Caco-2 (cell line): ENCODE measurements at regions not wholly inside any gene's neighbourhood (a gene's known extent, or its start where the extent isn't known, plus 50 kb on each side); places are given as distances from the start of the nearest gene placed in this dataset.
"Not testable (repeated sequence)": the region's sequence is repeated elsewhere in the genome, so short reads cannot be mapped to it uniquely, and the experiment has no call there.

Experiments used
- BruUV-seq: library from RNA; stranded (reverse); fragments of 400-500 nt; replicated peaks from 2 replicates; lab custom pipeline; 2021; lab: Mats Ljungman, UMichigan
- CTCF ChIA-PET: fragments of 300-600 bp; sonication (Branson Sonifier 250); formaldehyde crosslinking; loops from one replicate; lab custom pipeline; 2022; ENCODE audit warnings: antibody characterized with exemption; lab: Charles Lee
- POLR2A ChIA-PET: fragments of 300-600 bp; sonication (Branson Sonifier 250); formaldehyde crosslinking; loops from one replicate; lab custom pipeline; 2022; ENCODE audit warnings: antibody characterized with exemption; lab: Charles Lee
- DNase-seq, 2 experiments: peaks; one replicate each; pipeline versions ENCODE4 v3.0.0 to v3.0.0-alpha.2; 2020 to 2022
- H3K27me3 ChIP-seq: replicated peaks from 2 replicates; pipeline ENCODE4 v1.6.0; 2011; ENCODE audit warnings: low read length; ENCODE audit not compliant: control insufficient read depth, insufficient read depth
- H3K36me3 ChIP-seq: 2 replicates; pipeline ENCODE4 v1.5.1; 2011; ENCODE audit warnings: low read length; ENCODE audit not compliant: control insufficient read depth, insufficient read depth
- H3K4me1 ChIP-seq: fragments of 250-450 bp; sonication (Bioruptor Pico); 2 replicates; pipeline ENCODE4 v1.5.1; 2020; ENCODE audit warnings: mild to moderate bottlenecking
- H3K4me3 ChIP-seq: 2 replicates; pipeline ENCODE4 v1.5.1; 2011; ENCODE audit warnings: low read depth, mild to moderate bottlenecking, control low read depth, low read length
- H3K9me3 ChIP-seq: fragments of 250-450 bp; sonication (Bioruptor Pico); 2 replicates; pipeline ENCODE4 v1.5.1; 2020; ENCODE audit warnings: mild to moderate bottlenecking, moderate library complexity
- H3K27ac Mint-ChIP-seq: one replicate; pipeline ENCODE4 v1.8.0; 2022; ENCODE audit warnings: mixed read lengths; ENCODE audit not compliant: unreplicated experiment
- H3K27me3 Mint-ChIP-seq: one replicate; pipeline ENCODE4 v1.8.0; 2022; ENCODE audit warnings: mixed read lengths; ENCODE audit not compliant: insufficient read depth, unreplicated experiment
- H3K36me3 Mint-ChIP-seq: one replicate; pipeline ENCODE4 v1.8.0; 2022; ENCODE audit warnings: mild to moderate bottlenecking, mixed read lengths; ENCODE audit not compliant: insufficient read depth, unreplicated experiment
- H3K4me1 Mint-ChIP-seq: one replicate; pipeline ENCODE4 v1.8.0; 2022; ENCODE audit warnings: low read depth, mixed read lengths; ENCODE audit not compliant: unreplicated experiment
- H3K4me3 Mint-ChIP-seq: one replicate; pipeline ENCODE4 v1.8.0; 2022; ENCODE audit warnings: mild to moderate bottlenecking, moderate library complexity, mixed read lengths; ENCODE audit not compliant: unreplicated experiment
- H3K9me3 Mint-ChIP-seq: one replicate; pipeline ENCODE4 v1.8.0; 2022; ENCODE audit warnings: mixed read lengths; ENCODE audit not compliant: unreplicated experiment
- intact Hi-C: fragments of 100-400 bp; cut with micrococcal nuclease; formaldehyde crosslinking; loops from one replicate; pipeline ENCODE4 v1.10.0; 2022; ENCODE audit not compliant: unreplicated experiment
- TF ChIP-seq, protein P1 (sequence below), 2 experiments: fragments of 200-600 bp in 1 of 2; IDR thresholded peaks; 1 replicate in 1 of 2; 2 replicates in 1 of 2; pipeline versions ENCODE4 v1.5.1 to v1.8.0; 2011 to 2022; ENCODE audit warnings: antibody characterized with exemption in 1 of 2, control low read depth in 1 of 2, inconsistent platforms in 1 of 2, low read depth in 1 of 2, low read length in 1 of 2, mild to moderate bottlenecking in 1 of 2, moderate library complexity in 1 of 2; ENCODE audit not compliant: insufficient read depth in 1 of 2, severe bottlenecking in 1 of 2, unreplicated experiment in 1 of 2

DNA sequence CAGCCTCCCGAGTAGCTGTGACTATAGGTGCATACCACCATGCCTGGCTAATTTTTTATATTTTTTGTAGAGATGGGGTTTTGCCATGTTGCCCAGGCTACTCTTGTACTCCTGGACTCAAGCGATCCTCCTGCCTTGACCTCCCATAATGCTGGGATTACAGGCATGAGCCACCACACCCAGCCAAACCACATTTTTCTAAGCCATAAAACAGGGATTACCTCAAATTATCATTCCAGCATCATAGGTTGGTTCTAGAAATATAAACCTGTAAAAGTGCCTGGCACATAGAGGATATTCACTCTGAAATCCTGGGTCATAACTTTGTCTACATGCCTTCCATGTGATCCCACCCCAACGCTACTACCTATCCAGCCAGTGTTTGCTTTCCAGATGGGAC, 59.4 kb upstream of the JAK1 start:
- Mint-ChIP-seq H3K4me1 (no peaks in the 10 kb centered on the region), H3K9me3 (peaks cover 9% of the 10 kb centered on the region), H3K27me3 (no peaks in the 10 kb centered on the region), H3K36me3 (no peaks in the 10 kb centered on the region), H3K4me3 (no peak overlapping the region), H3K27ac (no peak overlapping the region)
- ChIA-PET POLR2A (no interaction called here), CTCF (no interaction called here)
- H3K9me3 ChIP-seq, result no peaks in the 10 kb centered on the region
- no TSS peak for BruUV-seq
- TF ChIP-seq, protein P1, sequence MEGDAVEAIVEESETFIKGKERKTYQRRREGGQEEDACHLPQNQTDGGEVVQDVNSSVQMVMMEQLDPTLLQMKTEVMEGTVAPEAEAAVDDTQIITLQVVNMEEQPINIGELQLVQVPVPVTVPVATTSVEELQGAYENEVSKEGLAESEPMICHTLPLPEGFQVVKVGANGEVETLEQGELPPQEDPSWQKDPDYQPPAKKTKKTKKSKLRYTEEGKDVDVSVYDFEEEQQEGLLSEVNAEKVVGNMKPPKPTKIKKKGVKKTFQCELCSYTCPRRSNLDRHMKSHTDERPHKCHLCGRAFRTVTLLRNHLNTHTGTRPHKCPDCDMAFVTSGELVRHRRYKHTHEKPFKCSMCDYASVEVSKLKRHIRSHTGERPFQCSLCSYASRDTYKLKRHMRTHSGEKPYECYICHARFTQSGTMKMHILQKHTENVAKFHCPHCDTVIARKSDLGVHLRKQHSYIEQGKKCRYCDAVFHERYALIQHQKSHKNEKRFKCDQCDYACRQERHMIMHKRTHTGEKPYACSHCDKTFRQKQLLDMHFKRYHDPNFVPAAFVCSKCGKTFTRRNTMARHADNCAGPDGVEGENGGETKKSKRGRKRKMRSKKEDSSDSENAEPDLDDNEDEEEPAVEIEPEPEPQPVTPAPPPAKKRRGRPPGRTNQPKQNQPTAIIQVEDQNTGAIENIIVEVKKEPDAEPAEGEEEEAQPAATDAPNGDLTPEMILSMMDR (IDR thresholded peaks at IDR 0.05; ENCODE audit: insufficient read depth in 1 of 2, low read depth in 1 of 2, low read length in 1 of 2, severe bottlenecking in 1 of 2, unreplicated experiment in 1 of 2), result no peak
- no peak for DNase-seq
- no peak overlapping the region for H3K4me3 ChIP-seq
- peaks cover 3% of the 10 kb centered on the region; the same call in 1 of the 2 replicates for H3K4me1 ChIP-seq
- intact Hi-C loops, result no loop called here
- no peaks in the 10 kb centered on the region for H3K36me3 ChIP-seq
- H3K27me3 ChIP-seq, result no peaks in the 10 kb centered on the region

DNA sequence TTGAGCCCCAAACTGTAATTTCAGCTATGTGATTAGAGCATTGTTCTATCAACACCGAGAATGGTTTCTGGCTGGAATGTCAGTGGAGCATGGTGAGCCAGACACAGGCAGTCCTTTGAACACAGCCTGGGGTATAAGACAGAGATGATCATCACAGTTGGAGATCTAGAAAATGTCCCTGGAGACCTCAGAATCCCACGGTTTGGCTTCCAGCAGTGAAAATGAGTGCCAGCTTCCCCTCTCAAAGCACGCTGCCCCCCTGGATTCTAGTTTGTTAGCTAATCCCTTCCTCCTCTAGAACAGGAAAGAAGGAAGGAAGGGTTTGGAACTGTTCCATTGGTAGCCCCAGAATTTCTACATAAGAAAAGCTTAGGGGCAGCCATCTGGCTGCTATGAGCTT, 59.9 kb upstream of the JAK1 start:
- Mint-ChIP-seq H3K9me3 (peaks cover 9% of the 10 kb centered on the region), H3K27me3 (no peaks in the 10 kb centered on the region), H3K36me3 (no peaks in the 10 kb centered on the region), H3K4me3 (no peak overlapping the region), H3K27ac (no peak overlapping the region), H3K4me1 (no peaks in the 10 kb centered on the region)
- intact Hi-C loops, result no loop called here
- no TSS peak for BruUV-seq
- H3K4me1 ChIP-seq, result peaks cover 3% of the 10 kb centered on the region; the same call in 1 of the 2 replicates
- no peak for DNase-seq
- POLR2A ChIA-PET, result no interaction called here
- CTCF ChIA-PET, result no interaction called here
- TF ChIP-seq, protein P1 (IDR thresholded peaks at IDR 0.05; ENCODE audit: insufficient read depth in 1 of 2, low read depth in 1 of 2, low read length in 1 of 2, severe bottlenecking in 1 of 2, unreplicated experiment in 1 of 2), result no peak
- no peaks in the 10 kb centered on the region for H3K36me3 ChIP-seq
- no peak overlapping the region for H3K4me3 ChIP-seq
- H3K9me3 ChIP-seq, result no peaks in the 10 kb centered on the region
- no peaks in the 10 kb centered on the region for H3K27me3 ChIP-seq

DNA sequence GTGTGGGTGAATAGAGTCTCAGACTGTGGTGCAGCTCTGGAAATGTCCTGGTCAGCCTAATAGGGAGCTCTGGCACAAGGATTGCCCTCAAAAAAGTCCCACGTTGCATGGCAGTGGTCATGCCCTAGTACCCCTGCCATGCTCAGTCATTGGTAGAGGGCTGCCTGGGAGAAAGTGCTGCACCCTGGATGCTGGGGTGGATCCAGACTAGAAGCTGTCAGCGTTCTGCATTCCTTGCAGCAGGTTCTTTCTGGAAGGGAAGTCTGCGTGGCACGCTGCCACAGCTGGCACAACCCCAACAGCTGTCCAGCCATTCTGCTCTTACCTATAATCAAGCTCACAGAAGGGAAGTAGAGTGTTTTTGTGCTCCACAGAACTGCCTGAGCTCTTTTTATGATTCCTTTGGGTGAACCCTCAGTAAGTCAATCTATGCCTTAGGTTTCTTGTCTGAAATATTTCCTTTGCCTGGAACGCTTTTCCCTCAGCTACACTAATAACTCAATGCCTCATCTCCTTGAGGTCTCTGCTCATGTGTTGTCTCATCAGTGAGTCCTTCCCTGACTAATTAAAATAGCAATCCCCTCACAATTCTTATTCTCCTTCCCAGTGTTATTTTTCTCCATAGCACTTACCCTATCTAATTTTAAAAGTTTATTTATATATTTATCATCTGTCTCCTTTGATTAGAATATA, 61.5 kb upstream of the JAK1 start:
- no peaks in the 10 kb centered on the region for H3K27me3 Mint-ChIP-seq
- no peaks in the 10 kb centered on the region for H3K4me1 Mint-ChIP-seq
- CTCF ChIA-PET, result no interaction called here
- no TSS peak for BruUV-seq
- intact Hi-C loops, result no loop called here
- no peaks in the 10 kb centered on the region for H3K27me3 ChIP-seq
- peaks cover 3% of the 10 kb centered on the region; the same call in 1 of the 2 replicates for H3K4me1 ChIP-seq
- no peak overlapping the region for H3K4me3 Mint-ChIP-seq
- no peak overlapping the region for H3K27ac Mint-ChIP-seq
- no peaks in the 10 kb centered on the region for H3K9me3 ChIP-seq
- peaks cover 9% of the 10 kb centered on the region for H3K9me3 Mint-ChIP-seq
- H3K36me3 Mint-ChIP-seq, result no peaks in the 10 kb centered on the region
- no peaks in the 10 kb centered on the region for H3K36me3 ChIP-seq
- no peak for DNase-seq
- TF ChIP-seq, protein P1 (IDR thresholded peaks at IDR 0.05; ENCODE audit: insufficient read depth in 1 of 2, low read depth in 1 of 2, low read length in 1 of 2, severe bottlenecking in 1 of 2, unreplicated experiment in 1 of 2), result no peak
- H3K4me3 ChIP-seq, result no peak overlapping the region
- POLR2A ChIA-PET, result no interaction called here

DNA sequence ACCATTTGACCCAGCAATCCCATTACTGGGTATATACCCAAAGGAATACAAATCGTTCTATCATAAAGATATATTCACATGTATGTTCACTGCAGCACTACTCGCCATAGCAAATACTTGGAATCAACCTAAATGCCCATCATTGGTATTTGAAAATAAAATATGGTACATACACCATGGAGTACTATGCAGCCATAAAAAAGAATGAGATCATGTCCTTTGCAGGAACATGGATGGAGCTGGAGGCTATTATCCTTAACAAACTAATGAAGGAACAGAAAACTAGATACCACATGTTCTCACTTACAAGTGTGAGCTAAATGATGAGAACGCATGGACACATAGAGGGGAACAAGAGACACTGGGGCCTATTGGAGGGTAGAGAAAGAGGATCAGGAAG, 63.1 kb upstream of the JAK1 start:
- H3K4me3 Mint-ChIP-seq, H3K4me1 Mint-ChIP-seq, H3K4me3 ChIP-seq, CTCF ChIA-PET, H3K4me1 ChIP-seq, H3K27ac Mint-ChIP-seq, H3K27me3 Mint-ChIP-seq, H3K36me3 ChIP-seq, H3K27me3 ChIP-seq, H3K9me3 Mint-ChIP-seq, H3K9me3 ChIP-seq, H3K36me3 Mint-ChIP-seq, BruUV-seq, POLR2A ChIA-PET, intact Hi-C loops, DNase-seq: not testable (repeated sequence)

DNA sequence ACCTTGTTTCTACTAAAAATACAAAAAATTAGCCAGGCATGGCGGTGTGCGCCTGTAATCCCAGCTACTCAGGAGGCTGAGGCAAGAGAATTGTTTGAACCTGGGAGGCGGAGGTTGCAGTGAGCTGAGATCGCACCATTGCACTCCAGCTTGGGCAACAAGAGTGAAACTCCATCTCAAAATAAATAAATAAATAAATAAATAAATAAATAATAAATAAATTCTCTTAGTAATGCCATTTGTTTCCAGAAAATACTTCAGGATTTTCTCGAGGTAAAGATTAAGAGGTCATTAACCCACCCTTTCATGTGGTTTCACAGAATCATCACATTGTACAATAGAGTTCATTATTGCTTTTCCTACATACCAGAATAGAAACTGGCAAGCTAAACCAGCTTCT, 68.5 kb upstream of the JAK1 start:
- H3K4me3 Mint-ChIP-seq, H3K9me3 Mint-ChIP-seq, CTCF ChIA-PET, H3K27me3 Mint-ChIP-seq, H3K4me1 ChIP-seq, H3K27me3 ChIP-seq, H3K4me1 Mint-ChIP-seq, DNase-seq, H3K4me3 ChIP-seq, H3K27ac Mint-ChIP-seq, BruUV-seq, H3K9me3 ChIP-seq, H3K36me3 Mint-ChIP-seq, intact Hi-C loops, H3K36me3 ChIP-seq: not testable (repeated sequence)
- POLR2A ChIA-PET, result interaction anchor here (0.6 kb wide), 1 partner anchor 15 kb away, joined by 5 read pairs; no protein-coding TSS in a partner anchor
